ENCODE measurements at regions not wholly inside any gene's neighbourhood (a gene's known extent, or its start where the extent isn't known, plus 50 kb on each side); places are given as distances from the start of the nearest gene placed in this dataset.
"Not testable (repeated sequence)": the region's sequence is repeated elsewhere in the genome, so short reads cannot be mapped to it uniquely, and the experiment has no call there.

- no peak for DNase-seq (ENCODE audit: low read depth in 4 of 4, low spot score in 1 of 4)
Observed at GRCh38 chr10:84571146-84571545, 242.8 kb downstream of the CCSER2 start.

- no peak for DNase-seq (ENCODE audit: low read depth in 4 of 4, low spot score in 1 of 4)
Observed at GRCh38 chr10:84574102-84574501, 245.7 kb downstream of the CCSER2 start.

- DNase-seq (ENCODE audit: low read depth in 4 of 4, low spot score in 1 of 4): no peak
Observed at GRCh38 chr10:84581976-84582375, 253.6 kb downstream of the CCSER2 start.

- no peak for DNase-seq (ENCODE audit: low read depth in 4 of 4, low spot score in 1 of 4)
Observed at GRCh38 chr10:84583501-84583900, 255.1 kb downstream of the CCSER2 start.

- no peak for DNase-seq (ENCODE audit: low read depth in 4 of 4, low spot score in 1 of 4)
Observed at GRCh38 chr10:84587789-84588188, 259.4 kb downstream of the CCSER2 start.

- DNase-seq (ENCODE audit: low read depth in 4 of 4, low spot score in 1 of 4): no peak
Observed at GRCh38 chr10:84588426-84588825, 260.0 kb downstream of the CCSER2 start.

- no peak for DNase-seq (ENCODE audit: low read depth in 4 of 4, low spot score in 1 of 4)
Observed at GRCh38 chr10:84588971-84589370, 260.6 kb downstream of the CCSER2 start.

GRCh38 chr10:84589526-84590205 lies 261.3 kb downstream of the CCSER2 start:
- no peak for DNase-seq (ENCODE audit: low read depth in 4 of 4, low spot score in 1 of 4)

- no peak for DNase-seq (ENCODE audit: low read depth in 4 of 4, low spot score in 1 of 4)
Observed at GRCh38 chr10:84590327-84591193, 262.2 kb downstream of the CCSER2 start.

GRCh38 chr10:84593506-84593905 lies 265.1 kb downstream of the CCSER2 start:
- DNase-seq (ENCODE audit: low read depth in 4 of 4, low spot score in 1 of 4): no peak

GRCh38 chr10:84596585-84596984 lies 268.2 kb downstream of the CCSER2 start:
- DNase-seq (ENCODE audit: low read depth in 4 of 4, low spot score in 1 of 4): no peak

- no peak for DNase-seq (ENCODE audit: low read depth in 4 of 4, low spot score in 1 of 4)
Observed at GRCh38 chr10:84599254-84599653, 270.9 kb downstream of the CCSER2 start.

GRCh38 chr10:84600947-84601346 lies 272.6 kb downstream of the CCSER2 start:
- no peak for DNase-seq (ENCODE audit: low read depth in 4 of 4, low spot score in 1 of 4)

GRCh38 chr10:84602543-84602942 lies 274.2 kb downstream of the CCSER2 start:
- not testable (repeated sequence) for DNase-seq (ENCODE audit: low read depth in 4 of 4, low spot score in 1 of 4)

GRCh38 chr10:84603971-84604370 lies 275.6 kb downstream of the CCSER2 start:
- DNase-seq (ENCODE audit: low read depth in 4 of 4, low spot score in 1 of 4): no peak

- DNase-seq (ENCODE audit: low read depth in 4 of 4, low spot score in 1 of 4): no peak
Observed at GRCh38 chr10:84605802-84606201, 277.4 kb downstream of the CCSER2 start.

GRCh38 chr10:84606428-84606827 lies 278.0 kb downstream of the CCSER2 start:
- DNase-seq (ENCODE audit: low read depth in 4 of 4, low spot score in 1 of 4): no peak

GRCh38 chr10:84607044-84607443 lies 278.7 kb downstream of the CCSER2 start:
- DNase-seq (ENCODE audit: low read depth in 4 of 4, low spot score in 1 of 4): no peak

GRCh38 chr10:84607523-84607922 lies 279.1 kb downstream of the CCSER2 start:
- no peak for DNase-seq (ENCODE audit: low read depth in 4 of 4, low spot score in 1 of 4)

GRCh38 chr10:84608126-84608525 lies 279.7 kb downstream of the CCSER2 start:
- DNase-seq (ENCODE audit: low read depth in 4 of 4, low spot score in 1 of 4): no peak

GRCh38 chr10:84613336-84614021 lies 285.1 kb downstream of the CCSER2 start:
- DNase-seq (ENCODE audit: low read depth in 4 of 4, low spot score in 1 of 4): no peak
